Kidney epithelial cell (primary cell): ENCODE measurements at regions not wholly inside any gene's neighbourhood (a gene's known extent, or its start where the extent isn't known, plus 50 kb on each side); places are given as distances from the start of the nearest gene placed in this dataset.

Experiments used
- DNase-seq: peaks from one replicate; pipeline ENCODE4 v3.0.0-alpha.2; 2010; ENCODE audit warnings: low read depth
- H3K27me3 ChIP-seq: 2 replicates; pipeline ENCODE4 v1.6.0; 2011; ENCODE audit warnings: low read length; ENCODE audit not compliant: control insufficient read depth, insufficient read depth
- H3K36me3 ChIP-seq: 2 replicates; pipeline ENCODE4 v1.5.1; 2011; ENCODE audit warnings: low read length; ENCODE audit not compliant: control insufficient read depth, insufficient read depth
- H3K4me3 ChIP-seq: 2 replicates; pipeline ENCODE4 v1.5.1; 2011; ENCODE audit warnings: low read depth, mild to moderate bottlenecking, control low read depth, low read length
- CTCF ChIP-seq: IDR thresholded peaks from 2 replicates; pipeline ENCODE4 v1.5.1; 2011; ENCODE audit warnings: mild to moderate bottlenecking, moderate library complexity, low read length, control low read depth, inconsistent platforms; ENCODE audit not compliant: insufficient read depth, poor library complexity, severe bottlenecking

- no peaks in the 10 kb centered on the region for H3K27me3 ChIP-seq
- TF ChIP-seq CTCF, result no peak
- H3K4me3 ChIP-seq, result no peak overlapping the region
- H3K36me3 ChIP-seq, result no peaks in the 10 kb centered on the region
- DNase-seq, result no peak
Observed at GRCh38 chr2:74036010-74036409, 51.3 kb downstream of the TET3 start.

- no peaks in the 10 kb centered on the region for H3K27me3 ChIP-seq
- TF ChIP-seq CTCF, result no peak
- H3K4me3 ChIP-seq, result no peak overlapping the region
- no peak for DNase-seq
- no peaks in the 10 kb centered on the region for H3K36me3 ChIP-seq
Observed at GRCh38 chr2:74036450-74037195, 51.9 kb downstream of the TET3 start.

- Histone ChIP-seq H3K36me3 (no peaks in the 10 kb centered on the region), H3K4me3 (no peak overlapping the region), H3K27me3 (no peaks in the 10 kb centered on the region)
- TF ChIP-seq CTCF, result no peak
- no peak for DNase-seq
Observed at GRCh38 chr2:74037379-74037860, 52.7 kb downstream of the TET3 start.

GRCh38 chr2:74039611-74040010 is 54.9 kb downstream of the TET3 start:
- Histone ChIP-seq H3K27me3 (no peaks in the 10 kb centered on the region), H3K36me3 (no peaks in the 10 kb centered on the region), H3K4me3 (no peak overlapping the region)
- DNase-seq, result no peak
- TF ChIP-seq CTCF, result no peak

GRCh38 chr2:74041182-74041581 is 56.5 kb downstream of the TET3 start:
- Histone ChIP-seq H3K36me3 (no peaks in the 10 kb centered on the region), H3K27me3 (no peaks in the 10 kb centered on the region), H3K4me3 (no peak overlapping the region)
- DNase-seq, result no peak
- no peak for TF ChIP-seq CTCF

- no peak for TF ChIP-seq CTCF
- Histone ChIP-seq H3K27me3 (no peaks in the 10 kb centered on the region), H3K4me3 (no peak overlapping the region), H3K36me3 (no peaks in the 10 kb centered on the region)
- no peak for DNase-seq
Observed at GRCh38 chr2:74041726-74042125, 57.0 kb downstream of the TET3 start.
